HG02943 (cell line): ENCODE measurements at regions not wholly inside any gene's neighbourhood (a gene's known extent, or its start where the extent isn't known, plus 50 kb on each side); places are given as distances from the start of the nearest gene placed in this dataset.

ENCODE experiments used
- ATAC-seq: cut with Tn5 transposase; IDR thresholded peaks from one replicate; pipeline ENCODE4 v1.9.1; 2021; ENCODE audit warnings: mild to moderate bottlenecking, low read depth, moderate library complexity; ENCODE audit not compliant: unreplicated experiment

DNA sequence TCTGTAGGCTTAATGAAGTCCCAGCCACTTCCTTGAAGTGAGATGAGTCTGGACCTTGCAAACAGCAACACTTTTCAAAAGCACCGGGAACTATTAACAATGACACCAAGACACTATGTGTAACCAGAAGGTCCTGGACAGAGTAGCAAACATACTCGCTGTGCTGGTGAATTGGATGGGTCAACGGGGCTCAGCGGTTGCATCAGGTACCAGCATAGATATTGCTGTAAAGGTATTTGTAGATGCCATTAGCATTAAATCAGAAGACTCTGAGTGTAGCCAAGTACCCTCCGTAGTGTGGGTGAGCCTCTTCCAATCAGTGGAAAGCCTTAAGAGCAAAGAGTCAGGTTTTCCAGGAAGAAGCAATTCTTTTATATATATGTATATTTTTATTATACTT lies 140.5 kb downstream of the IRX2 start:
- ATAC-seq = no peak

DNA sequence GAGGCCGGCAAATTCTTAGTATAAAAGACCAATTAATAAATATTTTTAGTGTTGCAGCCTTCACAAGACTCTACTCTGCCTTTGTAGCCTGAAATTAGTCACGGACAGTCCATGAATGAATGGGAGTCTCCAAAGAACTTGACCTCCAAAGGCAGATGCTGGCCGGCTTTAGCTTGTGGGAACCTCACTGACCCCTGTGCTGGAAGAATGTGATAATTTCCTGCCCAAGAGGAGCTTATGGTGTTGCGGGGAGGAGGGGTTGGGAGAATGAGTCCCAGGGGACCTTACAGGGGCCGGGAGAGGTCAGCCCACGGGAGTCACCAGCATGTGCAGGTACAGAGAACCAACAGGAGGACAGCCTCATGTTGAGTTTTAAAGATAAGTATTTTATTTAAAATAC lies 143.1 kb downstream of the IRX2 start:
- no peak for ATAC-seq

DNA sequence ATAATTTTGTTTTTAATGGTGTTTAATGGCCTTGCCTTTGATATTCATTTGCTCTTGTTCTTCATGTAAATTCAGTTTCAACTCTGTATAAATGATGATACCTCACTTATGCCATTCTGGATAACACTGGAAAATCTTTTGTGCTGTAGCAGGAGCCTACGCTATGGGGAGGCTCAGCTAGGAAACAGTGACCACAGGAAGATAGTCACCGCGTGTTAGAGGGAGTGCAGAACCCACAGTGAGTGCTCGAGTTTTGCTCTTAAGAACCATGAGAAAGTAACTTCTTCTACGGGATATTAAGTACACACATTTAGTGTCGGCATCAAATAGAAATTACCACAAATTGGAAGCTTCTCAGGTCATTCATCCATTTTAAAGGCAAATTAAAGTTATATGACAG lies 143.9 kb downstream of the IRX2 start:
- ATAC-seq = no peak

DNA sequence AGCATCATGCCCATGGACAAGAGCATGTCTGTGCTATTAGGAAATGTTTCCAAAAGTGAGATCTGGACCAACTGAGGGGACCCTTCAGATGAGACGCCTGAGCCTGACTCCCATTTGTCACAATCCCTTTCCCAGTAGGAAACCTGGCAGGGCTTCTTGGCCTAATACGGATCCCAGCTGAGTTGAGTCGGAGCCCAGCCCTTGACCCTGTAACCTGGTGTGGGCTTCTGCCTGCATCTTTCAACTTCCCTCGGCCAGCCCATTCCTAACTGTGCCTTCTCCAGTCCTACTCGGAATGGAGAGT lies 148.3 kb downstream of the IRX2 start:
- no peak for ATAC-seq

DNA sequence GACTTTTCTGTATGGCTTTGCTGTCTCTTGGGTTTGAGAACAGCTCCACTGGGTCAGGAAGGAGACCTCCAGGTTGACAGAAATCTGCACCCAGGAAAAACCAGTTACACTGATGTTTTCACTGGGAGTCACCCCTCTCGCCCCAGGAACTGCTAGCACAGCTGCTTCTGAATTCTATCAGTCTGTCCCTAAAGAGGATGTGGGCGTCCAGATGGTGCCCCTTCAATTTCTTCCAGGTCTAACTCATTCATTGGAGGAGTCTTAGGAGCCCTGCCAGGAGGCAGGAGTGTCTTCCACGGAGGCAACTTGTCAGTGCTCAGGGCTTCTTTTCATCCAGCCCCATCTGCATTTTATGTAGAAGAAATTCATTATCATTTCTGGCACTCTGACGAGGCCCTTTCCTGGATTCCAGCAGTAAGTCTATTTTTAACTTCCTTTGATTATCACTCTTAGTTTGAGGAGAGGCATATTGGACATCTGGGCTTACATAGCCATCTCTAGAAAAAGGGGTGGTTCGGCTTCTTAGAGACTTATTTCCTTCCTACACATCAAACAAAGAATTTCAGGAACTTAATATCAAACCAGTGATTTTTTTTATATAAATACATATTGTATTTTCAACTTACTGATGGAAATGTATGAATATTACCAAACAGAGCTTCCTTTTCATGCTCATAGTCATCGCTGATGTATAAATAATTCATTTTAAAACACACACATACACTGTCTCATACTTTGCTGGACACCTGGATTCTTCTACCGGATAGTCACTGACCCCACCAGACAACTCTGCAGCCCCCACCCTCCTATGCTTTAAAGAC lies 148.8 kb downstream of the IRX2 start:
- ATAC-seq = no peak

DNA sequence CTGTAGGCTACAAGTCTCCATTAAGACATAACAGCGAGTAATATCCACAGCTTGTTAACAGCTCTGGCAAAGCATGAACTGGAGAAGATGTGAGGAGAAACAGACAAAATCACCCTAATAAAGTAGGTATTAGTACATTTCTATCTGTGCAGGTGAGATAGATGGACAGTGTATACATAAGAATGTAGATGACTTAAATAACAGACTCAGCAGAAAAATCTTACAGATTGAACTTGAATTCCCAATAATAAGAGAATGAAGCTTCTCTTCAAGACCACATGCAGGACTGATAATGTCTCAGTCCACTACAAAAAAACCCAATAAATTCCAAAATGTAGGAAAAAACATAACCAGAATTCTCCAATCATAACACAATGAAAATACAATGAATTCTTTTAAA lies 153.0 kb downstream of the IRX2 start:
- ATAC-seq = no peak

DNA sequence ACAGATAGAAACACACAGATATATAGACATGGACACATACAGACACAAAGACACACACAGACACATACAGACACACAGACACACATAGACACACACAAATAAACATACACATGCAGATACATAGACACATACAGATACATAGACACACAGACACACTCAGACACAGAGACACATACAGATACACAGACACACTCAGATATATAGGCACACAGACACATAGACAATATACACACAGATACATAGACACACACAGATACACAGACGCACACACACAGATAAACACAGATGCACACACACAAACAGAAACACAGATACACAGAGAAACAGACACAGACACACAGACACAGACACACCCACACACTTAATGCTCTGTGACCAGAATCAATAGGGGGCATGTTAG lies 156.8 kb downstream of the IRX2 start:
- no peak for ATAC-seq

DNA sequence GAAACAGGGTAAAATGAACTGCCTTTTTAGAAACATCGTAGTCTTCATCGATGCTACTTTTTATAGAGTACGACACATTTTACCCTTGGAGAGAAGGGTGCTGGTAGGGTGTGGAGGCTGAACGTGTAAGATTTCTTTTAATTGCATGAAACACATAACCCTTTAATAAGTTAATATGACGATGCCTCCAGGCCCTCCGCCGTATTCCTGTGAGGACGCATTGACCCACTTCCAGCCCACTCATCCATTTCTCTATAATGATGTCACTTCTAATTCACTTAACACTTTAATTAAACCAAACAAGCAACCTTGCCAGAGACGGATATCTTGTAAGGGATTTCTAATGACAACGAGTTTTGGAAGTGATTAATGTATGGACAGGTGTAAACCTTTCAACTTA lies 158.7 kb downstream of the IRX2 start:
- no peak for ATAC-seq

DNA sequence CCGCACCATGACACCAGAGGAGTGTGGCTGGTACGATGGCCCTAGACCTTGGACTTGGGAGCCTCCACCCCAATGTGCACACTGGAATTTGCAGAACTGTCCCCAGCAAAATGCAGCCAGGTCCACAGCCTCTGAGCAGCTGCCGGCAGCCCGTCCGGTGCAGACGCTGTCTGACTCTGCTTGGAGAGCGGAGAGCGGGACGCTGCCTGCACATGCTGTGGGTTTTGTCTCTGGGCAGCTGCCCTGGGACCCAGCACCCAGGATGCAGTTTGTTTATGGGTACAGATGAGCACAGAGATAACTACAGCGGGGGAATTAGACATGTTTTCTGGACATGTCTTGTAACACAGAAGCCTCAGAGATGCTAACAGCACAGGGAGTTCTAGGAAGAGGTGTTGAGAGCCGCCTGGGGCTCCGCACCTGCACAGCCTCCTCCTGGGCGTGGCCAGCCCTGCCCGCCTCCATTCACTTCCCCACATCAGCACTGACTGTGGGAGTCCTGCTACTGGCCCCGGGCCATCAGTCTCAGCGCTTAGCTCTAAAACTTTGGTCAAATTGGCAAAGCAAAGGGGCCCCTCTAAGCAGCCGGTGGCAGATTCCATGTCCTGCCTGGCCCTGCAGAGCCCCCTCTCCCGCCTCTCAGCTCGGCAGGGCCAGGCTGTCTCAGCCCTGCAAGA lies 159.6 kb downstream of the IRX2 start:
- ATAC-seq = no peak

DNA sequence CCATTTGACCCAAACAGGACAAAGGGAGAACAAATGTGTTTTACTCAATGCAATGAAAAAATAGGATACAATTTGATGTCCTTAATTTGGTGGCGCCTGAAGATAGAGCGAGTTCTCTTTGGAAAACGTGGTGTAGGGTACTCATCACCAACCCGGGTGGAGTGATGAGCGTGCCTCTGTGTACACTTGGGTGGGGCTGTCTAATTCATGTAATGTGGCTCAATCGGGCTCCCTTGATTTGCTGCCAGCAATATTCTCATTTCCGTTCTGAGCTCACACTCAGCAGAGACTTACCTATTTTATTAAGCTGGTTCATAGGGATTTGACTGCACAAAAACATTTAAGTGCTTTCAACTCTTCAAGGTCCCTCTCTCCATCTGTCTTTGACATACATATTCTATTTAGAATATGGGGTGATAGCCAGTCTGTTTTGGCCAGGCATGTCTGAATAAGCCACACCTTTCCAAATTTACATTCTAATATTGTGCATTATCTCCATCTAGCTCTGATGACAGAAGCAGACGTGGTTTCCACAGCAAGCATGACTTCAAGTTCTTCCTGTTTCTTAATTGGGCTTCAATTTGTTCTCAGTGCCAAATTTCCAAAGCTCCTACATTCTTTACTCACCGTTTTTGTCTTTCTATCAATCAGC lies 162.5 kb downstream of the IRX2 start:
- no peak for ATAC-seq

DNA sequence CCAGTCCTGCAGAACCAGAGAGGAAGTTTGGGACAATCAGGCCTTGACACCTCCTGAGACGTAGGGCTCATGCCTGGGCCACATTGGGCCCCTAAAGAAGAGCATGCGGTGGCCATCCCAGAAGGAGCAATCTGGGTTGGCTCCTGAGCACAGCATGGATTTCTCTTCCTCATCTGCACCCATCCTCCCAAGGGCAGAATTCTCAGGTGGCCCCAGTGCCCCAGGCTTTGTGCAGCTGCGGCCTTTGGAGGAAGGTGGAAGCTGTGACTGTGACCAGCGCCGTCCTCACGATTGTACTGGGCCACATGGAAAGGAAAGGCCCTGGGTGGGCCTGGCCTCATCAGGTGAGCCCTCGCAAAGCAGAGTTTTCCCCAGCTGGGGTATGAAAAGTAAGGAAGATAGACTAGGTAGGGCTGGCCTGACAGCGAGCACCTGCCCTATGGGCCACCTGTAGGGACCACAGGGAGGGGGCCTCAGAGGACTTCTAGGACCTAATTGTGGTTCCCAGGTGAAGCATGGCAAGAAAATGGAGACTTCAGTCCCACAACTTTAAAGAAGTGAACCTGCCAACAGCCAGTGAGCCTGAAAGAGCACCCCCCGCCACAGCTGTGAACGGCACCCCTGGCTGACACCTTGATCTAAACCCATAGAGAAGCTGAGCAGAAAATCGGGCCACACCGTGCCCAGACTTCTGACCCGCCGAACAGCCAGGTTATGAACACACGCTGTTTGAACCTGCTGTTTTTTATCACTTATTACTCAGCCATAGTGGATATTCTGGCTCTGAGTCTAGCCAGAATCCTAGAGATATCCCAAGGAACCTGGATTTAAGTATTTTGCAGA lies 164.1 kb downstream of the IRX2 start:
- ATAC-seq = no peak

DNA sequence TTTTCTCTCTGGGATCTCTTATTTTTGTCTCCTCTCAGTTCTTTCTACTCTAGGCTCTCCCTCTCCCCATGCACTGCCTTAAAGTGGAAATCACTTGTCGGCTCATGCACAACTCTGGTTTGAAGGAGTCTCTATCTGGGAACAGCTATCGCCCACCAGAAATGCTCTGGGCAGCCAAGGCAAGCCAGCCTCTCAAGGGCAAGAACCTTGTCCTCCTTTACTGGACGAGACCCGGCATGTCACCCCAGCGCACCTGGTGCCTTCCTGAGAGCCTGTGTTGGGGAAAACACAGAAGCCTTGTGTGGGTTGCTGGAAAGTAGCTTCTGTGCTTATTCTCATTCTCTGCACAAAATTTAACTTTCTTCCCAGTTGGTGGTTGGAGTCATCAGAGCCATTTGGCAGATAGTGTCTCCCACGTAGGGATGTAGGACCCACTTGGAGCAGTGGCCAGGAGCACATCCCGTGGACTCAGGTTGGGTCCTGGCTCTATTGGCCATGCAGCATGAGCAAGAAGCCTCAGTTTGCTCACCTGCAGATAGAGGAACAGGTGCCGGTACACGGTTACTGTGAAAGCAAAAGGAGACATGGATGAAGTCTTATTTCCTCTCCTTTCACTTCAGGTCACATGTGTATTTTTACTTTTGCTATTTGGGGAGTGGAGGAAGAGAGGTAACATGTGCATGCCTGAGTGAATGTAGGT lies 165.3 kb downstream of the IRX2 start:
- ATAC-seq = no peak

DNA sequence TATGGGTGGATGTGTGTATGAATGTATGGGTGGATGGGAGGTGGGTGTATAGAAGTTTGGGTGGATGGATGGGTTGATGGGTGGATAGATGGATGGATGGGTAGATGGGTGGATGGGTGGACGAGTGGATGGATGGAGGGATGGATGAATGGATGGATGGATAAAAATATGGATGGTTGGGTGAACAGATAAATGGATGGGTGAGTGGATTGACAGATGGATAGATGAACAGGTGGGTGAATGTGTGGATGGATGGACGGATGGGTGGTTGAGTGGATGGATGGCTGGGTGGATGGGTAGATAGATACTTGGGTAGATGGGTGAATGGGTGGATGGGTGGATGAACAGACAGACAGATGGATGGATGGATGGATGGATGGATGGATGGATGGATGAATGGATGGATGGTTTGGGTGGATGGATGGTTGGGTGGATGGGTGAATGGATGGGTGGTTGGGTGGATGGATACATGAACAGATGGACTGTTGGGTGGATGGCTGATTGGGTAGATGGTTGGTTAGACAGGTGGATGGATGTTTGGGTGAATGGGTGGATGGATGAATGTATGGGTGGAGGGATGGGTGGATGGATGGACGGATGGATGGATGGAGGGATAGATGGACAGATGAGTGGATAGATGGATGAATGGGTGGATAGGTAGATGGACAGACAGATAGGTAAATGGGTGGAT lies 166.8 kb downstream of the IRX2 start:
- ATAC-seq = no peak

DNA sequence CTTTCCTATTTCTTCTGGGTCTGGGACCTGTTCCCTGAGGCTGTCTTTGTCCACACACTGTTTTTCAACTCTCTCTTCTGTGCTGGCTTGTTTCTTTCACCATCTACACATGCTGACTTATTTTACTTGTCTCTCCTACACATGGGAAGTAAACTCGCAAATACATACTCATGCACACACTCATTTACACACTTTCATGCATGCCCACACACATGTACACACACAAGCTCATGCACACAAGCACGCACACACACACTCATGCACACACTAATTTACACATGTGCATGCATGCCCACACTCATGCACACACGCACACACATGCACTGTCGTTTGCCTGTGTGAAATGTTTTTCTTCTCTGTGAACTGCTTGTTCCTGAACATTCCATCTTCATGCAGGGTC lies 169.0 kb downstream of the IRX2 start:
- no peak for ATAC-seq

DNA sequence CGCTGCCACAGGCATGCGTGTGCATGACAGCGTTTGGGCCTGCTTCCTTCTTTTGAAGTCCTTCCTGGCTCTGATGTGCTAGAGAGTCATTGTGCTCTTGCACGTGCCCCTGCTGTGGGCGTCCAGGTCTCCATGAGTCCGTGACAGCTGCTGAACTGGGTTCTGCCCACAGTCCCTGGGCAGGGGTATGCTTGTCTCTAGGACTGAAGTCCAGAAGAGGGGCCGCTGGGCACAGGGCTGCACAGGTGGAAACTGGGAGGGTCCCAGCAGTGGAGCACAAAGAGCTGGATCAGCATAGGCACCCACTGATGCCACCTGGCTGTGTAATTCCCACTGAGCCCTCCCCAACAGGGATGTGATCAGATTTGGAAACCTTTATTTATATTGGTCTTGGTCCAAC lies 169.4 kb downstream of the IRX2 start:
- no peak for ATAC-seq

DNA sequence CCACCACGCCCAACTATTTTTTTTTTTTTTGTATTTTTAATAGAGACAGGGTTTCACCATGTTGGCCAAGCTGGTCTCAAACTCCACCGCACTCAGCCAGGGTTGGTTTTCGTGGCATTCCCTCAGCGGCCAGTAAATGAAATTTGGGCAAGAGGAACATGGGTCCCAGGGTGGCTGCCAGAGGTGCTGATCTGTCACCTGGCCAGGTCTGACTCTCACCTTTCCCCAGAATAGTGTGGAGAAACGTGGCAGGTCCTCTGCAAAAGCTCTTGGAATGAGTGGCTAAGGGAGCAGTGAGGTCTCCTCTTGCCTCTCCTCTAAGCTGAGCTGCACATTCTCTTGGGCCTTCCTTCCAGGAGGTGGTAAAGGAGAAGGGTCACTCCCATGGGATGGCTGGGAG lies 170.1 kb downstream of the IRX2 start:
- no peak for ATAC-seq

DNA sequence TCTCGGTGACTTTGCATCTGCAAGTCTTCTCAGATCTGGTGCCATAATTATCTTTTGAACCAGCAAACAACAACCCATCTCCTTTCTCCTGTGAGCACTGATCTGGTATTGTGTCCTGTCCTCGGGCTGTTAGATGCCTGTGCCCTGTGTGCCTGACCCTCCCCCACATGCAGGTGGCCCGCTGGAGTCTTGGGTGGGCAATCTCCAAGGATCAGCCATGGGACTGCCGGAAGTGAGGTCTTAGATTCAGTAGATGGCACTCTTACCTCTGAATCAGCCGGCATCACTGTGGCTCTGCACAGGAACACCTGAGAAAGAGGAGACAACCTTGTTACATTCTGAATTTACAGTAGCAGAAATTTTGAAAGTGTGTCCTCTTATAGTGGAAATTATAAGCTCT lies 172.4 kb downstream of the IRX2 start:
- no peak for ATAC-seq

DNA sequence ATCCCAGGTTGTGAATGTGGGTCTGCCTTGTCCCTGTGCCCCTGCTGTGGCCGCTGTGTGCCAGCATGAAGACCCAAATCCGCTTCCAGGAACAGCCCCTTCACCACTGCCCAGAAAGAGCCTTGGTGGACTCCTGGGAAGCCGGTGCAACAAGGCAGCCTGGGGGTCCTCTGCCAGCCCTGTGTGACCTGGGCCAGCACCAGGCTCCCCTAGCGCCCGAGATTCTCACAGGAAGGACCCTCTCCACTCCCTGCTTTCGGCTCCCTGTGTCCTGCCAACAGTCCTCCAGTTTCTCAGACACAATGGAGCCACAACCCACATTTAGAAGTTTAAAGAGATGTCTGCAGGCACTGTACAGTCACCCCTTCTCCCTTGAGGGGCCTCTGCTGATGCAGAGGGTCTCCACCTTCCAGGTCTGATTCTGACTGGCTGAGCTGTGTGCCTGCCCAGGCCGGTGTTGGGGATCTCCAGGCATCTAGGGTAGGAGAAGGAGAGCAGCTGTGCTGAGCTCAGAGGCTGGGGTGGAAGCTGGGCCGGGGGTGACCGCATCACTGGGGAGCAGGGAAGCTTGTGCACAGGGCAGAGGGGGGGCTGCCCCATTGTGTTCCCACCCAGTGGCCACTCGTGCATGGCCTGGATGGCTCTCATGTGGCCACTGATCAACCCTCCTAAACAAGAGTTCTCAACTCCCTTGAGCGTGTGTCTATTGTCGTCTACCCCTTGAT lies 174.0 kb downstream of the IRX2 start:
- ATAC-seq = no peak

DNA sequence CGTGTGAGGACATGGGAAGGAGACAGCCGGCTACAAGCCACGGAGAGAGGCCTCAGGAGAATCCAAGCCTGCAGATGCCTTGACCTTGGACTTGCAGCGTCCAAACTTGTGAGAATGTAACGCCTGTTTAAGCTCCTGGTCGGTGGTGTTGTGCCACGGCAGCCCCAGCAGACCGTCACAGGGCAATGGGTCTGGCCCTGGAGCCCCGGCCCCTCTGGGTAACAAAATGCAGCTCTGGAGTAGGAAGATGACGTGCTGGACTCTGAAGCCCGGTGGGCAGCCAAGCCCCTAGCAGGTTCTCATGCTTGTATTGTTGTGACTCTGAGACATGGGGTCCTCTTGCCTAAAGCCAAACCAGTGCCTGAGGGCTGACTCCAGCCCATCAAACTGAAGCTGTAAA lies 174.7 kb downstream of the IRX2 start:
- ATAC-seq = no peak
